ENCODE measurements at regions not wholly inside any gene's neighbourhood (a gene's known extent, or its start where the extent isn't known, plus 50 kb on each side); places are given as distances from the start of the nearest gene placed in this dataset.

DNA sequence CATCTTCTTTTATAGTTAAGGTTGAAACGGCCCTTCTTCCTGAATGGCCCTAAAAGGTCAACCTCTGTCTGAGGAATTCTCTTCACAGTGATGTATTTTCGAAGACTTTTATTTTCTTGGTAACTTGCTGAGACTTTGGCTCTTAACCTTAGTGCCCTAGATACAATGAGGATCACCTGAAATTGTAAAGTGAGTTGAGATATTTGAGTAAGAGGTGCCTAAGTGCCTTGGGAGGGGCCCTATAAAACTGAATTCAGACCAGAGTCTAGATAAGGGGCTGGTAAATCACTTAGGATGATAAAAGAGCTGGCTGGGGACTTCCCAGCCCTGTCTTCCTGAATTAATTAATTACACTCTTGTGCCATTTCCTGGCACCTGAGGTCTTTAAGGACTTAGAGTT lies 505.6 kb upstream of the KIRREL3 start:
- H3K27ac ChIP-seq (ENCODE audit: low read depth, low read length) = no peak overlapping the region
- no peaks in the 10 kb centered on the region for H3K9me3 ChIP-seq (ENCODE audit: control insufficient read depth in 3 of 3, low read length in 3 of 3)
- H3K9ac ChIP-seq (ENCODE audit: low read depth in 1 of 3, low read length in 3 of 3) = no peak overlapping the region
- peaks cover 0 to 3% (median 0%) of the 10 kb centered on the region in 3 donors for H3K27me3 ChIP-seq (ENCODE audit: control insufficient read depth in 3 of 3, insufficient read depth in 3 of 3, low read length in 3 of 3)
- H3K4me3 ChIP-seq (ENCODE audit: low read length in 3 of 3) = no peak overlapping the region
- H3K36me3 ChIP-seq (ENCODE audit: control insufficient read depth in 3 of 3, insufficient read depth in 3 of 3, low read length in 3 of 3) = no peaks in the 10 kb centered on the region
- H3K4me1 ChIP-seq (ENCODE audit: control insufficient read depth in 3 of 3, insufficient read depth in 3 of 3, low read length in 3 of 3) = no peaks in the 10 kb centered on the region

DNA sequence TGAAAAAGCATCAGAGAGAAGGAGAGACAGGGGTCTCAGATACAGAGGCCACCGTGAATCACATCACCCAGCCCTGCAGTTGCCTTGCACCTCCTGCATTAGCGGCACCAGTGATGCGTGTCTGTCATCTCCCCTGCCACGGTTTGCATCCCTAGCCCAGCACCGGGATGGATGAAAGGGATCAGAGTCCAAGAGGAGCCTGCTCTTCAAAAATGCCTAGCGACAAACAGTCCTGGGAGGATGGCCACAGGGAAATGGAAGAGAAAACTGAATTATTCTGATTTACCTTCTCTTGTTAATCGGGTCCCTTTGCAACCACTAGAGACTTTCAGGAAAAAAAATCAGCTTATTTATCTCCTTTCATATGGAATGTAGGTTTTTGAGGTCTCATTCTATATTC lies 495.6 kb upstream of the KIRREL3 start:
- Histone ChIP-seq H3K27me3 (ENCODE audit: control insufficient read depth in 3 of 3, insufficient read depth in 3 of 3, low read length in 3 of 3) (no peaks in the 10 kb centered on the region), H3K9ac (ENCODE audit: low read depth in 1 of 3, low read length in 3 of 3) (no peak overlapping the region), H3K36me3 (ENCODE audit: control insufficient read depth in 3 of 3, insufficient read depth in 3 of 3, low read length in 3 of 3) (no peaks in the 10 kb centered on the region), H3K4me1 (ENCODE audit: control insufficient read depth in 3 of 3, insufficient read depth in 3 of 3, low read length in 3 of 3) (no peaks in the 10 kb centered on the region), H3K27ac (ENCODE audit: low read depth, low read length) (no peak overlapping the region), H3K9me3 (ENCODE audit: control insufficient read depth in 3 of 3, low read length in 3 of 3) (no peaks in the 10 kb centered on the region), H3K4me3 (ENCODE audit: low read length in 3 of 3) (no peak overlapping the region)

DNA sequence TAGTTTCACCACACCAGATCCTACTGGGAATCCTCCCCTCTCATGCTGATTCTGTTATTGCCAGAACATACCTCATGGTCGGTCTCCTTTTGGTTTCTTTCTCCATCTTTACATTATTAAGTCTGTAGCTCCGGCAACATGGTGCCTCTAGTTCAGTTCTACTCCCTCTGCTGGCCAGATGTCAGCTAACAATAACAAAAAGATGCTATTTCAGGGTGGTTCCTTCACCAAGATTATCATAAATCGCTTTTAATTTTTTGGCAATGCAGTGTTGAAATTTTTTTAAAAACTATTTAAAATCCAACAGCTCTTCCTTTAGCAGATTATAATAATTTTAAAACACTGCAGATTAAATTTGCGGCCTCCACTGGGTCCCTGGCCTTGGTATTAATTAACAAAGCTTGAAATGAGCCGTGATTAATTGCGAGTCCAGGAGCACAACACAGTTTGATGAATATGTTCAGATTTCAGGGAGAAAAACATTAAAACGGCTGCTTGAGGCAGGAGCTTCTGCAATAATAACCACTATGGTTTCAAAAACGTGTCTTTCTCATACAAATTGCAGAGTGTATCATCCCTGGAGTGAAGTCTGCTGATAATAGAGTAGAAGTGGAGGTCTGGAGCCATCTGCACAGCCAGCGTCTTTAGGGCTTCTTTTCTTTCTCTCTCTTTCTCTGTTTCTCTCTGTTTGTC lies 492.9 kb upstream of the KIRREL3 start:
- Histone ChIP-seq H3K27me3 (ENCODE audit: control insufficient read depth in 3 of 3, insufficient read depth in 3 of 3, low read length in 3 of 3) (no peaks in the 10 kb centered on the region), H3K4me3 (ENCODE audit: low read length in 3 of 3) (no peak overlapping the region), H3K27ac (ENCODE audit: low read depth, low read length) (no peak overlapping the region), H3K9ac (ENCODE audit: low read depth in 1 of 3, low read length in 3 of 3) (no peak overlapping the region), H3K4me1 (ENCODE audit: control insufficient read depth in 3 of 3, insufficient read depth in 3 of 3, low read length in 3 of 3) (no peaks in the 10 kb centered on the region), H3K36me3 (ENCODE audit: control insufficient read depth in 3 of 3, insufficient read depth in 3 of 3, low read length in 3 of 3) (no peaks in the 10 kb centered on the region), H3K9me3 (ENCODE audit: control insufficient read depth in 3 of 3, low read length in 3 of 3) (peaks cover 0 to 2% (median 0%) of the 10 kb centered on the region in 3 donors)

DNA sequence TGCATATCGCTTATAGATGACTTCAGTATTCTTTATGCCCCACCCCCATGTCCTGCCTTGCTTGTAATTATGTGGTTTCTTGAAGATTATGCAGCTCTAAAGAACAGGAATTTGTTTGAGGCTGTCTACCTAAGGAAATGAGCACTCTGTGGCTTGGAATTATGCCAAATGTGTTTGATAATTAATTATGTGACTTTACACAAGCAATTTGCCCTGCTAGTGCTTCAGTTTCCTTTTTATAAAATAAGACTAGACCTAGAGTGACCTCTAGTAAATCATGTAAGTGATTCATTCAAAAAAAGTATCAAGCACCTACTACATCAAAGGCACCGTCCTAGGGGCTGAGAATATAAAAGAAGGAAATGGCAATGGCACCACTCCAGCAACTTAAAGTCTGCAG lies 491.5 kb upstream of the KIRREL3 start:
- H3K9me3 ChIP-seq (ENCODE audit: control insufficient read depth in 3 of 3, low read length in 3 of 3) = peaks cover 0 to 2% (median 0%) of the 10 kb centered on the region in 3 donors
- H3K4me3 ChIP-seq (ENCODE audit: low read length in 3 of 3) = no peak overlapping the region
- no peaks in the 10 kb centered on the region for H3K36me3 ChIP-seq (ENCODE audit: control insufficient read depth in 3 of 3, insufficient read depth in 3 of 3, low read length in 3 of 3)
- H3K27me3 ChIP-seq (ENCODE audit: control insufficient read depth in 3 of 3, insufficient read depth in 3 of 3, low read length in 3 of 3) = no peaks in the 10 kb centered on the region
- H3K4me1 ChIP-seq (ENCODE audit: control insufficient read depth in 3 of 3, insufficient read depth in 3 of 3, low read length in 3 of 3) = no peaks in the 10 kb centered on the region
- H3K9ac ChIP-seq (ENCODE audit: low read depth in 1 of 3, low read length in 3 of 3) = no peak overlapping the region
- H3K27ac ChIP-seq (ENCODE audit: low read depth, low read length) = no peak overlapping the region

DNA sequence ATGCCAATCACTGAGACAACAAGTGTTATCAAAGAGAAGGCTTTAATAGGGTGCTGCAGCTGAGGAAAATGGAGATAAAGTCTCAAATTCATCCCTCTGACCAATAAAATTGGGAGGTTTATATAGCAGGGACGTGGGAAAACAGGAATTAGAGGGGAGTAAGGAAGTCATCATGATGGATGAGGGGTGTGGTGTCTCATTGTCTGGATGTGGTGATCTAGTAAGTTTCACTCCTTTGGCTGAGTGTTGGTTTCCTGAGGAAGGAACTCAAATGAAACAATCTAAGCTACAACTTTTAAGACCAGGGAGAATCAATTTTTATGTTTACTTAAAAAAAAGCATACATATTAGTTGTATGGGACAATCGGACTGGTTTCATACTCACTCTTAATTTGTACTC lies 491.0 kb upstream of the KIRREL3 start:
- H3K27me3 ChIP-seq (ENCODE audit: control insufficient read depth in 3 of 3, insufficient read depth in 3 of 3, low read length in 3 of 3) = no peaks in the 10 kb centered on the region
- H3K27ac ChIP-seq (ENCODE audit: low read depth, low read length) = no peak overlapping the region
- H3K9ac ChIP-seq (ENCODE audit: low read depth in 1 of 3, low read length in 3 of 3) = no peak overlapping the region
- no peak overlapping the region for H3K4me3 ChIP-seq (ENCODE audit: low read length in 3 of 3)
- H3K36me3 ChIP-seq (ENCODE audit: control insufficient read depth in 3 of 3, insufficient read depth in 3 of 3, low read length in 3 of 3) = no peaks in the 10 kb centered on the region
- H3K9me3 ChIP-seq (ENCODE audit: control insufficient read depth in 3 of 3, low read length in 3 of 3) = peaks cover 0 to 2% (median 0%) of the 10 kb centered on the region in 3 donors
- H3K4me1 ChIP-seq (ENCODE audit: control insufficient read depth in 3 of 3, insufficient read depth in 3 of 3, low read length in 3 of 3) = no peaks in the 10 kb centered on the region

DNA sequence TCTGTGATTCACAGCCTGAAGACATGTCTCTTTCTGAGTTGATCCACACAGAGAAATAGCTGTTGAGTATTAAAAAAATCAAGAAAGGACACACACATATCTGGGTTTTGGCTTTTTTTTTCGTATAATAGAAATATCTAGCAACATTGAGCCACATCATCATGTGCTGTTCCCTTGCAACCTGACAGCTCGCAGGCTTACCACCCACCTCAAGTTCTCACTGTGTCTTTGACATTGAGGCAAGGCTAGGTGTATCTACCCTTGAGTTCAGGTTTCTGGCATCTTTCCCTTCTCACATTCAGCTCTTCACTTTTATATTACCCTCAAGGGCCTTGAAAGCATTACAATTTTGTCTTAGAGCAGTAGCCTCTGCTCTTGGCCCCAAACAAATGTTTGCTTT lies 490.3 kb upstream of the KIRREL3 start:
- H3K9ac ChIP-seq (ENCODE audit: low read depth in 1 of 3, low read length in 3 of 3) = no peak overlapping the region
- no peaks in the 10 kb centered on the region for H3K36me3 ChIP-seq (ENCODE audit: control insufficient read depth in 3 of 3, insufficient read depth in 3 of 3, low read length in 3 of 3)
- H3K4me1 ChIP-seq (ENCODE audit: control insufficient read depth in 3 of 3, insufficient read depth in 3 of 3, low read length in 3 of 3) = no peaks in the 10 kb centered on the region
- no peaks in the 10 kb centered on the region for H3K27me3 ChIP-seq (ENCODE audit: control insufficient read depth in 3 of 3, insufficient read depth in 3 of 3, low read length in 3 of 3)
- H3K9me3 ChIP-seq (ENCODE audit: control insufficient read depth in 3 of 3, low read length in 3 of 3) = peaks cover 0 to 2% (median 0%) of the 10 kb centered on the region in 3 donors
- H3K27ac ChIP-seq (ENCODE audit: low read depth, low read length) = no peak overlapping the region
- no peak overlapping the region for H3K4me3 ChIP-seq (ENCODE audit: low read length in 3 of 3)

DNA sequence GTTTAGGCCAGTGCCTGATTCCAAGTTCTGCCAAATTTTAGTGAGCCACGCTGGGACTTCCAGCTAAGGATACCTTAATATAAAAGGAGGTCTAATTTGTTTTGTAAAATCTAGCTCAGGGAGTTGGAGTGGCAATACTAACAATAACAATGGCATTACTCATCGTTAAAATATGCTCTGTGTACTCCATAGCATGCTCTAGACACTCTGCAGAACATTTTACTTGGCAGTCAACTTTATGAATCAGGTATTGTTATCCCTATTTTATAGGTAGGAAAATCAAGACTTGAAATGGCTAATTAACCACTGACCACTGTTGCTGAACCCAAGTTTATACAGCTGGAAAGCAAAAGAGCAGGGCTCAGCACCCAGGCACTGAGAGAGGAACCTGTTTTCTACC lies 485.0 kb upstream of the KIRREL3 start:
- Histone ChIP-seq H3K9ac (ENCODE audit: low read depth in 1 of 3, low read length in 3 of 3) (no peak overlapping the region), H3K4me3 (ENCODE audit: low read length in 3 of 3) (no peak overlapping the region), H3K27ac (ENCODE audit: low read depth, low read length) (no peak overlapping the region), H3K9me3 (ENCODE audit: control insufficient read depth in 3 of 3, low read length in 3 of 3) (no peaks in the 10 kb centered on the region), H3K36me3 (ENCODE audit: control insufficient read depth in 3 of 3, insufficient read depth in 3 of 3, low read length in 3 of 3) (no peaks in the 10 kb centered on the region), H3K27me3 (ENCODE audit: control insufficient read depth in 3 of 3, insufficient read depth in 3 of 3, low read length in 3 of 3) (no peaks in the 10 kb centered on the region), H3K4me1 (ENCODE audit: control insufficient read depth in 3 of 3, insufficient read depth in 3 of 3, low read length in 3 of 3) (no peaks in the 10 kb centered on the region)

DNA sequence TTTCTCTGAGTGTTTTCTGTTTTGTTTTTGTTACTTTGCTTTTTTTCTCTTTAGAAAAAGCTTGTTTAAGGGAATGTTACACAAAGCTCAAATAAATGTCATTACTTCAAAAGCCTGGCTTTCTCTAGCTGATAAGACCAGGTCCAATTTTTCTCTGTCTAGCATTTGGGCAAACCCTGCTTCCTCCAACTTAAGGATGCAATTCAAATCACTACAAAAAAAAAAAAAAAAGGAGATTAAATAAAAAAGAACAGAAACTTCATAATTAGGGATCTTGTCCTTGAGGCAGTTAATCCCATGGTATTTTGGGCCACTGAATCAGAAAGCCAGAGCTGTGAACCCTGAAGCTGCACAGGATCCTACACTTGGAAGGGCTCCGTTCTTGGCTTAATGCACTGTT lies 480.8 kb upstream of the KIRREL3 start:
- H3K4me1 ChIP-seq (ENCODE audit: control insufficient read depth in 3 of 3, insufficient read depth in 3 of 3, low read length in 3 of 3) = no peaks in the 10 kb centered on the region
- no peak overlapping the region for H3K27ac ChIP-seq (ENCODE audit: low read depth, low read length)
- H3K36me3 ChIP-seq (ENCODE audit: control insufficient read depth in 3 of 3, insufficient read depth in 3 of 3, low read length in 3 of 3) = no peaks in the 10 kb centered on the region
- no peak overlapping the region for H3K4me3 ChIP-seq (ENCODE audit: low read length in 3 of 3)
- no peak overlapping the region for H3K9ac ChIP-seq (ENCODE audit: low read depth in 1 of 3, low read length in 3 of 3)
- H3K27me3 ChIP-seq (ENCODE audit: control insufficient read depth in 3 of 3, insufficient read depth in 3 of 3, low read length in 3 of 3) = no peaks in the 10 kb centered on the region
- H3K9me3 ChIP-seq (ENCODE audit: control insufficient read depth in 3 of 3, low read length in 3 of 3) = no peaks in the 10 kb centered on the region

DNA sequence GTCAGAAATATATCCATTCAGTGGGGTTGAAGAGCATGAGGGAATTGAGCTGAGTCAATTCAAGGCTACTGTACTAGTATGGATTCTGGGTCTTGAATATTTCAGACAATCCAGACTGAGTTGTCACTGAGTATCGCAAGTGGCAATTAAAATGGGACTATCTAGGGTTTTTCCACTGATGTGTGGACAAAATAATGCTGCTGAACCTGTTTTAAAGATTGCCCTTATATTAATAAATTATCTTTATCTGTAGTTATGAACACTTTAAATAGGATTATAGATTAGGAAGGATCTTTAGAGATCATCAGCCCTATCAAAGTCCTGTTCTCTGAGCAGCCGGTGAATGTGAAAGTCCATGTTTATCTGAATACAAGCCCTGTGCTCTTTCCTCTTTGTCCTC lies 478.3 kb upstream of the KIRREL3 start:
- Histone ChIP-seq H3K4me1 (ENCODE audit: control insufficient read depth in 3 of 3, insufficient read depth in 3 of 3, low read length in 3 of 3) (no peaks in the 10 kb centered on the region), H3K36me3 (ENCODE audit: control insufficient read depth in 3 of 3, insufficient read depth in 3 of 3, low read length in 3 of 3) (no peaks in the 10 kb centered on the region), H3K4me3 (ENCODE audit: low read length in 3 of 3) (no peak overlapping the region), H3K9ac (ENCODE audit: low read depth in 1 of 3, low read length in 3 of 3) (no peak overlapping the region), H3K27me3 (ENCODE audit: control insufficient read depth in 3 of 3, insufficient read depth in 3 of 3, low read length in 3 of 3) (no peaks in the 10 kb centered on the region), H3K27ac (ENCODE audit: low read depth, low read length) (no peak overlapping the region), H3K9me3 (ENCODE audit: control insufficient read depth in 3 of 3, low read length in 3 of 3) (no peaks in the 10 kb centered on the region)

DNA sequence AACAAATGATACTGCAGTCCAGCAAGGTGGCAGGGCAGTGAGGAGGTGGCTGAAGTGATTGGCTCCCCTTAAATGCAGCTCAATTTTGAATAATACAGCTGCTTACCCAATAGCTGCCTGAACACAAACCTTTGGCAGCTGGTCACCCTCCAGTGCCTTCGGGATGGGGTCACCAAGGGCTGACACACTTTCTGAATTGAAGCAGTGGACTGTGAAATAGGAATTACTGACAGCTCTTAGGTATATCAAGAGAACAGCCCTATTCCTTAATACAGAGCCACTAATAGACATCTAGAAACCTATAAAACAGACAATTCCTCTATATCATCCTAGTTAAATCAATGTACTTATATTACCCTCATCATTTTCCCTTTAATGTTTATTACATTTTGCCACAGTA lies 474.2 kb upstream of the KIRREL3 start:
- H3K4me3 ChIP-seq (ENCODE audit: low read length in 3 of 3) = no peak overlapping the region
- no peaks in the 10 kb centered on the region for H3K9me3 ChIP-seq (ENCODE audit: control insufficient read depth in 3 of 3, low read length in 3 of 3)
- H3K9ac ChIP-seq (ENCODE audit: low read depth in 1 of 3, low read length in 3 of 3) = no peak overlapping the region
- H3K27ac ChIP-seq (ENCODE audit: low read depth, low read length) = no peak overlapping the region
- H3K27me3 ChIP-seq (ENCODE audit: control insufficient read depth in 3 of 3, insufficient read depth in 3 of 3, low read length in 3 of 3) = no peaks in the 10 kb centered on the region
- H3K36me3 ChIP-seq (ENCODE audit: control insufficient read depth in 3 of 3, insufficient read depth in 3 of 3, low read length in 3 of 3) = no peaks in the 10 kb centered on the region
- H3K4me1 ChIP-seq (ENCODE audit: control insufficient read depth in 3 of 3, insufficient read depth in 3 of 3, low read length in 3 of 3) = no peaks in the 10 kb centered on the region
